Ovary (tissue), 7 donors: ENCODE measurements at regions not wholly inside any gene's neighbourhood (a gene's known extent, or its start where the extent isn't known, plus 50 kb on each side); places are given as distances from the start of the nearest gene placed in this dataset.
"Not testable (repeated sequence)": the region's sequence is repeated elsewhere in the genome, so short reads cannot be mapped to it uniquely, and the experiment has no call there.

ENCODE experiments used
- DNase-seq, 5 donors: peaks; one replicate each; pipeline ENCODE4 v3.0.0-alpha.2; 2019 to 2020
- H3K27ac ChIP-seq, 2 donors: fragments of 200-600 bp; one replicate each; pipeline versions ENCODE4 v1.5.1 to v1.8.0; 2019 to 2022
- H3K27me3 ChIP-seq: fragments of 200-600 bp; one replicate; pipeline ENCODE4 v1.8.0; 2022
- H3K36me3 ChIP-seq: fragments of 200-600 bp; sonication (generic); one replicate; pipeline ENCODE4 v1.5.1; 2019
- H3K4me1 ChIP-seq: one replicate; pipeline ENCODE4 v1.8.1; 2013; ENCODE audit warnings: mild to moderate bottlenecking, moderate library complexity; ENCODE audit not compliant: insufficient read depth
- H3K4me3 ChIP-seq: fragments of 200-600 bp; sonication (generic); one replicate; pipeline ENCODE4 v1.5.1; 2017
- H3K9me3 ChIP-seq, 2 donors: fragments of 200-600 bp in 1 of 2; sonication (generic) in 1 of 2; one replicate each; pipeline versions ENCODE4 v1.5.1 to v1.8.1; 2013 to 2019; ENCODE audit warnings: mild to moderate bottlenecking in 1 of 2, moderate library complexity in 1 of 2
- EP300 ChIP-seq: sonication (generic); formaldehyde crosslinking; IDR thresholded peaks from one replicate; pipeline ENCODE4 v1.6.1; 2017; ENCODE audit warnings: antibody characterized with exemption
- POLR2A ChIP-seq: fragments of 450-650 bp; IDR thresholded peaks from one replicate; pipeline ENCODE4 v1.6.1; 2017; ENCODE audit warnings: antibody characterized with exemption, mild to moderate bottlenecking, moderate library complexity
- WGBS, 3 donors: extraction: QIAGEN DNeasy Blood & Tissue Kit in 1 of 3; methylation state at CpG; one replicate each; pipeline versions ENCODE4 v1.1.5 to v1.1.7; 2013 to 2017; 5-methylcytosine and 5-hydroxymethylcytosine counted together
- intact Hi-C, 4 donors: fragments of 100-400 bp; cut with DNase I; formaldehyde crosslinking; loops; one replicate each; pipeline versions ENCODE4 v1.11.0 to v1.15.1; 2022 to 2023
- TF ChIP-seq, protein P1 (sequence below), 3 donors: fragments of 450-650 bp in 2 of 3; fragments of 200-600 bp in 1 of 3; IDR thresholded peaks; one replicate each; pipeline versions ENCODE4 v1.5.1 to v1.8.0; 2016 to 2022; ENCODE audit warnings: antibody characterized with exemption in 3 of 3, mild to moderate bottlenecking in 1 of 3
- donor health status: DM: no; HTN: no; CAD: no; lungs with moderate emphysema.
- donor health status: DM: no; HTN: no; CAD: no.
- donor health status: Bipolar disorder and iron deficiency.
- donor health status: DM: no; HTN: no; CAD: no.
- donor health status: DM: yes; HTN: yes; CAD: no.

DNA sequence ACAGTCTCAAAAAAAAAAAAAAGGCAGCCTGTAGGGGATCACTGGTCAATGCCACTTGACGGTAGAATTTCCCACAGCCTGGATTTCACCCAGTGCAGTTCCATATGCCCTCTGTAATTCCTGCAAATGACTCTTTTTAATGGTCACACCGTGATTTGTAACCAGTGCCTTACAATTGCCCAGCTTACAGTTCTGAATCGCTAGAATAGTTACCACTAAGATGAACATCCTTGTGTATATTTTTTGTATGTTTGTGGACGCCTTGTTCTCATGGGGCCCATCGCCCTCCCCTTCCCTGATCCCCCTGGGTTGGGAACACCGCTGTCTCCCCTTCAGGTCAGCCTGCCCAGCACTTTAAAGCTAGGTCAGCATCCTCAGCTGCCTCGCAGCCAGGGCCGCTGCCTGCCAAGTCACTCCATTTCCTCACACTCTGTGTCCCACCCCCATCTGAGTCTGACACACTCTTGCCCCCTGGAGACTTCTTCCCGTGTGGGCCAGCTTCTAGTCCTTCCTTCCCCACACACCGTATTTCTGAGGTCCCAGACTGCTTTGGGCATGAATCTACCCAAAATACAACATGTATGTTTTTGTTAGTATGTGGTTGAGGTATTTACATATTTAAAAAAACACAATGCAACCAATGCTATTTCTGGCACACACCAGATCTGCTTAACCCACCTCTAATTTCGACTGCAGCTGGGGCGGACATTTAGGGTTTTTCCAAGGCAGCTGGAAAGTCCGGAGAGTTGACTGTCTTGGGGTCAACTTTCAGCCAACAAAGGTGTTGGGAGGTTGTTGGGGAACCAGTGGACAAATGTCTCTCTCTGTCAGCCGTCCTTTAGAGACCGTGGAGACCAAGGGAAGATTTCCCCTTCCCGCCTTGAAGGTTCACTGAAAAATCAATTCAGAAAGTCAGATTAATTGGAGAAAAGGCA lies 120.5 kb upstream of the NEK6 start:
- no peak for DNase-seq
- H3K27ac ChIP-seq = no peak overlapping the region
- H3K4me1 ChIP-seq = no peaks in the 10 kb centered on the region
- TF ChIP-seq POLR2A (no peak), EP300 (no peak)
- TF ChIP-seq, protein P1, sequence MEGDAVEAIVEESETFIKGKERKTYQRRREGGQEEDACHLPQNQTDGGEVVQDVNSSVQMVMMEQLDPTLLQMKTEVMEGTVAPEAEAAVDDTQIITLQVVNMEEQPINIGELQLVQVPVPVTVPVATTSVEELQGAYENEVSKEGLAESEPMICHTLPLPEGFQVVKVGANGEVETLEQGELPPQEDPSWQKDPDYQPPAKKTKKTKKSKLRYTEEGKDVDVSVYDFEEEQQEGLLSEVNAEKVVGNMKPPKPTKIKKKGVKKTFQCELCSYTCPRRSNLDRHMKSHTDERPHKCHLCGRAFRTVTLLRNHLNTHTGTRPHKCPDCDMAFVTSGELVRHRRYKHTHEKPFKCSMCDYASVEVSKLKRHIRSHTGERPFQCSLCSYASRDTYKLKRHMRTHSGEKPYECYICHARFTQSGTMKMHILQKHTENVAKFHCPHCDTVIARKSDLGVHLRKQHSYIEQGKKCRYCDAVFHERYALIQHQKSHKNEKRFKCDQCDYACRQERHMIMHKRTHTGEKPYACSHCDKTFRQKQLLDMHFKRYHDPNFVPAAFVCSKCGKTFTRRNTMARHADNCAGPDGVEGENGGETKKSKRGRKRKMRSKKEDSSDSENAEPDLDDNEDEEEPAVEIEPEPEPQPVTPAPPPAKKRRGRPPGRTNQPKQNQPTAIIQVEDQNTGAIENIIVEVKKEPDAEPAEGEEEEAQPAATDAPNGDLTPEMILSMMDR (IDR thresholded peaks at IDR 0.05) = no peak
- no peaks in the 10 kb centered on the region for H3K9me3 ChIP-seq
- no peaks in the 10 kb centered on the region for H3K36me3 ChIP-seq
- intact Hi-C loops = loop anchor here in 2 of 4 donors (10.0 kb wide), 2 partner anchors 158 to 188 kb away; no protein-coding TSS in a partner anchor
- no peak overlapping the region for H3K4me3 ChIP-seq
- no peaks in the 10 kb centered on the region for H3K27me3 ChIP-seq
- WGBS, 3 donors = 64 to 68% (median 66%) methylated on average over 16 of the region's 16 CpGs

DNA sequence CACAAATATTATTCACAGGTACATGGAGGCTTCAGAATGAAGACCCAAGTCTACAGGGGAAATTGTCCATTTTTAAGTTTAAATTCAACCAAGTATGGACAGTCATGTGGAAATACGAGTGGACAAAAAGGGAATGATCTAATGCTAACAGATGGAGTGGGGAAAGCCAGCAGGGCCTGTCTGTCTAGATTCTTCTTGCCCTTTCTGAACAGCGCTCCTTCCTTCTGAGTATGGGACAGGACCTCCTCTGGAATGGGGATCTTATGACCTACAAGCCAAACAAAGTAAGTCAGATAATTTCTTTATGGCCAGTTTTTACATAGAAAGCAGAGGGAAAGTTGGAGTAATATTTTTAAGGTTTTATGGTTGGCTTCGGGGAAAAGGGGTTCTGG lies 119.8 kb upstream of the NEK6 start:
- H3K4me3 ChIP-seq = no peak overlapping the region
- H3K36me3 ChIP-seq = no peaks in the 10 kb centered on the region
- 84 to 89% (median 88%) methylated on average over 3 of the region's 3 CpGs for WGBS, 3 donors
- intact Hi-C loops = loop anchor here in 2 of 4 donors (10.0 kb wide), 2 partner anchors 157 to 187 kb away; no protein-coding TSS in a partner anchor
- no peaks in the 10 kb centered on the region for H3K4me1 ChIP-seq
- no peaks in the 10 kb centered on the region for H3K9me3 ChIP-seq
- DNase-seq = no peak
- no peak overlapping the region for H3K27ac ChIP-seq
- TF ChIP-seq POLR2A = no peak
- no peak for TF ChIP-seq EP300
- TF ChIP-seq, protein P1 (IDR thresholded peaks at IDR 0.05) = no peak
- H3K27me3 ChIP-seq = no peaks in the 10 kb centered on the region

DNA sequence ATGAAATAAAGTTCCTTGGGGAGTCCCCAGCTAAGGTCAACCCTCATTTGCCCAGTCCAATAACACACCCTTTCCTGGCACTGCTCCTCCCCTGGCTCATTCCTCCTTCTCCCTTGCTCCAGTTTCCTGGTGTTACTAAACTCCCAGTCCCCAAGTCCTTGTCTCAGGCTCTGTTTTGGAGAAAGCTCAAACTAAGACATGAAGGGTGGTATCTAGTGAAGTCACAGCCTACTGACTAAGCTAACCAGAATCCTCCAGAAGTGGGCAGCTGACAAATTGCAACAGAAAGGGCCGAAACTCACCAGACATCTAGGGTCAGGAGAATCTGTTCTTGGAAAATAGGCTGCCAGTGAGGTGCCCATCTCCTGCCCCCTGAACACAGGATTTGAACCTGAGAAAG lies 118.7 kb upstream of the NEK6 start:
- Histone ChIP-seq H3K36me3 (no peaks in the 10 kb centered on the region), H3K4me3 (no peak overlapping the region), H3K9me3 (no peaks in the 10 kb centered on the region), H3K4me1 (no peaks in the 10 kb centered on the region), H3K27ac (no peak overlapping the region), H3K27me3 (no peaks in the 10 kb centered on the region)
- 80 to 84% (median 81%) methylated on average over 1 of the region's 1 CpG for WGBS, 3 donors
- TF ChIP-seq, protein P1 (IDR thresholded peaks at IDR 0.05) = no peak
- DNase-seq = no peak
- intact Hi-C loops = loop anchor here in 2 of 4 donors (10.0 kb wide), 2 partner anchors 156 to 186 kb away; no protein-coding TSS in a partner anchor

DNA sequence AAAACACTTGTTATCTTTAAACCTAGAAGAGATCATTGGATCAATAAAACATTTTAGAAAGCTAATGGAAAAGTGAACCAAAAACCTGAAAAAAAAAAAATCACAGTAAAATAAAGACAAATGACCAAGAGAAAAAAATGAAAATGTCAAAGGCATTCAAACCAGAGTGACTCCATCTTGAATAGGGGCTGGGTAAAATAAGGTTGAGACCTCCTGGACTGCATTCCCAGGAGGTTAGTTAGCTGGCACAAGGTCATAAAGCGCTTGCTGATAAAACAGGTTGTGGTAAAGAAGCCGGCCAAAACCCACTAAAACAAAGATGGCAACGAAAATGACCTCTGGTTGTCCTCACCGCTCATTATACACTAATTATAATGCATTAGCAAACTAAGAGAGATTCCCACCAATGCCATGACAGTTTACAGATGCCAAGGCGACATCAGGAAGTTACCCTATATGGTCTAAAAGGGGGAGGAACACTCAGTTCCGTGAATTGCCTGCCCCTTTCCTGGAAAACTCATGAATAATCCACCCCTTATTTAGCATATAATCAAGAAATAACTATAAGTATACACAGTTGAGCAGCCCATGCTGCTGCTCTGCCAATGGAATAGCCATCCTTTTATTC lies 116.7 kb upstream of the NEK6 start:
- no peak for DNase-seq
- no peaks in the 10 kb centered on the region for H3K4me1 ChIP-seq
- no peak overlapping the region for H3K27ac ChIP-seq
- H3K9me3 ChIP-seq = no peaks in the 10 kb centered on the region
- intact Hi-C loops = no loop called here
- H3K4me3 ChIP-seq = no peak overlapping the region
- no peak for TF ChIP-seq POLR2A
- TF ChIP-seq EP300 = no peak
- TF ChIP-seq, protein P1 (IDR thresholded peaks at IDR 0.05) = no peak
- no peaks in the 10 kb centered on the region for H3K27me3 ChIP-seq
- no peaks in the 10 kb centered on the region for H3K36me3 ChIP-seq
- WGBS, 3 donors = 70 to 76% (median 76%) methylated on average over 6 of the region's 6 CpGs

DNA sequence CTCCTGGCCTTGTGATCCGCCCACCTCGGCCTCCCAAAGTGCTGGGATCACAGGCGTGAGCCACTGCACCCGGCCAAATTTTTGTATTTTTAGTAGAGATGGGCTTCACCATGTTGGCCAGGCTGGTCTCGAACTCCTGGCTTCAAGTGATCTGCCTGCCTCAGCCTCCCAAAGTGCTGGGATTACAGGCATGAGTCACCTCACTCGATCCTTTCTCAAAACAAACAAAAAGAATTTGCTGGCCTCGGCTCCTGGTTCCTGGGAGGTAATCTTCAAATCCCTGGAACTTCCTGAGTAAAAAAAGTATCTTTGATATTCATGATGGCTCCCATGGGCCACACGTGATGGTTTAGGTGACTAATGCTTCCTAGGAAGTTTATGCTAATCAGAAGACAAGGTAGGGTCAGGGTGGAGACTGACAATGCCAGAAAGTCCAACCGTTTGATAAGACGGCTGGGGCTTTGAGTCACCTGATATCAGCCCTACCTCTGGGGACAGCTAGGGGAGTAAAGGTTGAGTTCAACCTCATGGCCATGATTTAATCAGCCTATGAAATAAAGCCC lies 113.1 kb upstream of the NEK6 start:
- H3K36me3 ChIP-seq, H3K4me1 ChIP-seq, H3K9me3 ChIP-seq, H3K27ac ChIP-seq, DNase-seq, intact Hi-C loops, H3K27me3 ChIP-seq, H3K4me3 ChIP-seq: not testable (repeated sequence)
- WGBS, 3 donors = 55 to 63% (median 58%) methylated on average over 10 of the region's 10 CpGs
